HCT116 (cell line): ENCODE measurements at regions not wholly inside any gene's neighbourhood (a gene's known extent, or its start where the extent isn't known, plus 50 kb on each side); places are given as distances from the start of the nearest gene placed in this dataset.

ENCODE experiments used
- ATAC-seq: fragments of 200-7000 bp; cut with Tn5 transposase; 2 replicates; pipeline ENCODE4 v1.9.1; 2020; ENCODE audit warnings: mild to moderate bottlenecking, moderate library complexity
- BruUV-seq: library from RNA; stranded (reverse); fragments of 400-500 nt; replicated peaks from 2 replicates; lab custom pipeline; 2021; lab: Mats Ljungman, UMichigan
- CTCF ChIA-PET: fragments of 300-600 bp; sonication (Branson Sonifier 250); formaldehyde crosslinking; loops from one replicate; lab custom pipeline; 2021; ENCODE audit warnings: antibody characterized with exemption; lab: Charles Lee
- POLR2A ChIA-PET: fragments of 300-600, 350-600 bp; sonication (Branson Sonifier 250); formaldehyde crosslinking; loops from one replicate; lab custom pipeline; 2021; ENCODE audit warnings: antibody characterized with exemption; lab: Charles Lee
- RAD21 ChIA-PET, 2 experiments: fragments of 300-600 bp; sonication (Branson Sonifier 250); formaldehyde crosslinking; loops; one replicate each; lab custom pipeline; 2023; ENCODE audit warnings: low total read pairs in 2 of 2; ENCODE audit not compliant: uncharacterized antibody in 2 of 2, unreplicated experiment in 2 of 2, low non-redundant PET in 1 of 2; lab: Charles Lee
- DNase-seq: peaks from one replicate; pipeline ENCODE4 v3.0.0-alpha.2; 2010; ENCODE audit warnings: low read depth, low spot score
- H2AFZ ChIP-seq: fragments of 200-600 bp; shearing (Covaris generic), sonication (generic); 2 replicates; pipeline ENCODE4 v1.6.1; 2017; ENCODE audit warnings: low read depth, mixed run types, mixed read lengths, antibody characterized with exemption, low read length; ENCODE audit not compliant: poor library complexity, severe bottlenecking
- H3K27ac ChIP-seq: 2 replicates; pipeline ENCODE4 v1.5.1; 2012; ENCODE audit warnings: low read depth, low read length
- H3K27me3 ChIP-seq: fragments of 200-600 bp; sonication (generic); 2 replicates; pipeline ENCODE4 v1.6.1; 2016; ENCODE audit warnings: mixed run types, low read length, mixed read lengths; ENCODE audit not compliant: insufficient read depth
- H3K36me3 ChIP-seq, 2 experiments: fragments of 200-500 bp in 1 of 2; fragments of 200-600 bp in 1 of 2; sonication (Bioruptor generic) in 1 of 2; sonication (generic) in 1 of 2; 2 replicates each; pipeline versions ENCODE4 v1.5.1 to v1.6.1; 2014 to 2016; ENCODE audit warnings: low read length in 2 of 2, inconsistent platforms in 1 of 2, mixed read lengths in 1 of 2, mixed run types in 1 of 2; ENCODE audit not compliant: insufficient read depth in 2 of 2, control insufficient read depth in 1 of 2
- H3K4me1 ChIP-seq, 2 experiments: fragments of 200-600 bp in 1 of 2; sonication (generic) in 1 of 2; 2 replicates each; pipeline versions ENCODE4 v1.5.1 to v1.6.1; 2012 to 2017; ENCODE audit warnings: low read length in 2 of 2, inconsistent platforms in 1 of 2, mild to moderate bottlenecking in 1 of 2, mixed read lengths in 1 of 2, mixed run types in 1 of 2, moderate library complexity in 1 of 2; ENCODE audit not compliant: insufficient read depth in 2 of 2, control insufficient read depth in 1 of 2
- H3K4me2 ChIP-seq: fragments of 200-600 bp; sonication (generic); 2 replicates; pipeline ENCODE4 v1.6.1; 2017; ENCODE audit warnings: mixed run types, low read length, mixed read lengths
- H3K4me3 ChIP-seq, 2 experiments: fragments of 200-600 bp in 1 of 2; sonication (generic) in 1 of 2; replicated peaks in 1 of 2; 2 replicates each; pipeline ENCODE4 v1.5.1; 2011 to 2016; ENCODE audit warnings: low read length in 2 of 2, control low read depth in 1 of 2, low read depth in 1 of 2, mild to moderate bottlenecking in 1 of 2, mixed read lengths in 1 of 2, mixed run types in 1 of 2
- H3K79me2 ChIP-seq: fragments of 200-600 bp; sonication (generic); 2 replicates; pipeline ENCODE4 v1.6.1; 2017; ENCODE audit warnings: mild to moderate bottlenecking, mixed run types, low read length, moderate library complexity, mixed read lengths; ENCODE audit not compliant: insufficient read depth
- H3K9ac ChIP-seq: fragments of 200-600 bp; sonication (generic); 2 replicates; pipeline ENCODE4 v1.6.1; 2016; ENCODE audit warnings: low read length, mixed read lengths
- H3K9me2 ChIP-seq: fragments of 200-600 bp; sonication (generic), shearing (Covaris generic); 2 replicates; pipeline ENCODE4 v1.6.1; 2017; ENCODE audit warnings: mixed run types, mild to moderate bottlenecking, moderate library complexity; ENCODE audit not compliant: insufficient read depth
- H3K9me3 ChIP-seq, 2 experiments: fragments of 200-500 bp in 1 of 2; fragments of 200-600 bp in 1 of 2; sonication (Bioruptor generic) in 1 of 2; sonication (generic) in 1 of 2; 2 replicates each; pipeline ENCODE4 v1.6.1; 2014 to 2017; ENCODE audit warnings: low read length in 2 of 2, mixed read lengths in 2 of 2, inconsistent platforms in 1 of 2, low read depth in 1 of 2, mild to moderate bottlenecking in 1 of 2, mixed run types in 1 of 2, moderate library complexity in 1 of 2; ENCODE audit not compliant: control insufficient read depth in 1 of 2, insufficient read depth in 1 of 2
- H4K20me1 ChIP-seq: fragments of 200-600 bp; sonication (generic), shearing (Covaris generic); 2 replicates; pipeline ENCODE4 v1.6.1; 2017; ENCODE audit warnings: mixed run types, mild to moderate bottlenecking, moderate library complexity; ENCODE audit not compliant: insufficient read depth
- CBX3 ChIP-seq: IDR thresholded peaks from 2 replicates; pipeline ENCODE4 v1.6.1; 2012; ENCODE audit warnings: low read depth
- CEBPB ChIP-seq: IDR thresholded peaks from 2 replicates; pipeline ENCODE4 v1.6.1; 2012; ENCODE audit warnings: low read depth
- EGR1 ChIP-seq: IDR thresholded peaks from 2 replicates; pipeline ENCODE4 v1.6.1; 2012; ENCODE audit warnings: low read depth
- ELF1 ChIP-seq: IDR thresholded peaks from 2 replicates; pipeline ENCODE4 v1.6.1; 2012; ENCODE audit warnings: low read depth, borderline replicate concordance
- EZH2phosphoT487 ChIP-seq: fragments of 200-600 bp; IDR thresholded peaks from 2 replicates; pipeline ENCODE4 v1.6.1; 2018; ENCODE audit warnings: antibody characterized with exemption, borderline replicate concordance
- FOSL1 ChIP-seq: IDR thresholded peaks from 2 replicates; pipeline ENCODE4 v1.6.1; 2012; ENCODE audit warnings: low read depth
- JUND ChIP-seq: IDR thresholded peaks from 2 replicates; pipeline ENCODE4 v1.6.1; 2012
- POLR2AphosphoS5 ChIP-seq: IDR thresholded peaks from 2 replicates; pipeline ENCODE4 v1.6.1; 2011; ENCODE audit warnings: mild to moderate bottlenecking, low read depth, low read length, moderate library complexity
- RAD21 ChIP-seq: IDR thresholded peaks from 2 replicates; pipeline ENCODE4 v1.6.1; 2012; ENCODE audit warnings: low read depth, mild to moderate bottlenecking
- SIN3A ChIP-seq: IDR thresholded peaks from 2 replicates; pipeline ENCODE4 v1.6.1; 2012; ENCODE audit warnings: low read depth
- SP1 ChIP-seq: IDR thresholded peaks from 2 replicates; pipeline ENCODE4 v1.6.1; 2012; ENCODE audit warnings: low read depth
- SRF ChIP-seq: IDR thresholded peaks from 2 replicates; pipeline ENCODE4 v1.6.1; 2012; ENCODE audit warnings: low read depth
- YY1 ChIP-seq: IDR thresholded peaks from 2 replicates; pipeline ENCODE4 v1.6.1; 2011; ENCODE audit warnings: low read length, low read depth, moderate library complexity, mild to moderate bottlenecking; ENCODE audit not compliant: insufficient replicate concordance; ENCODE audit errors: extremely low read depth
- intact Hi-C: fragments of 100-400 bp; cut with micrococcal nuclease; formaldehyde crosslinking; loops from 2 replicates; pipeline ENCODE4 v1.10.0; 2022
- TF ChIP-seq, protein P1 (sequence below): IDR thresholded peaks from 2 replicates; pipeline ENCODE4 v1.6.1; 2012; ENCODE audit warnings: low read depth
- TF ChIP-seq, protein P2 (sequence below): IDR thresholded peaks from 2 replicates; pipeline ENCODE4 v1.6.1; 2012
- TF ChIP-seq, protein P3 (sequence below), 3 experiments: fragments of 200-600 bp in 1 of 3; sonication (generic) in 1 of 3; IDR thresholded peaks in 2 of 3; conservative IDR thresholded peaks in 1 of 3; 2 replicates each; pipeline ENCODE4 v1.5.1; 2012 to 2017; ENCODE audit warnings: low read depth in 2 of 3, low read length in 2 of 3, antibody characterized with exemption in 1 of 3, borderline replicate concordance in 1 of 3, control low read depth in 1 of 3, mild to moderate bottlenecking in 1 of 3, mixed read lengths in 1 of 3, mixed run types in 1 of 3, moderate library complexity in 1 of 3; ENCODE audit not compliant: insufficient read depth in 1 of 3

DNA sequence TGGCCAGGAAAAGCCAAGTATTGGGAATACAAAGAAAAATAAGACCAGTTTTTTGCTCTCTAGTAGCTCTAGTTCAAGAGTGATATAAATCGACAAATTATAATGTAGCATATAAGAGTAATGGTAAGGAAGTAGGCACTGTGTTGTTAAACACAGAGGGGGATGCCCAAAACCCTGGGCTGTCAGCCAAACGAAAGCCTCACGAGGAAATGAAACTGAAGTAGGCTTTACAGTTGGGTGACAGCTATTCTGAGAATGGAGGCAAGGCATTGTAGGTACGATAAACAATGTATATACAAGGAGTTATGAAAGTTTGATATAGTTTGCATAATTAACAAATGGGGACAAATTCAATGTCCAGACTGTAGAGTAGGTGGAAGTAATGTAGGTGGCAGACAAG, 176.4 kb downstream of the FAM181B start:
- H3K27me3 ChIP-seq = no peaks in the 10 kb centered on the region
- no peak overlapping the region for H3K4me3 ChIP-seq
- intact Hi-C loops = no loop called here
- no peaks in the 10 kb centered on the region for H3K9me2 ChIP-seq
- BruUV-seq = no TSS peak
- no peaks in the 10 kb centered on the region; a peak in 1 of 4 replicates for H3K9me3 ChIP-seq
- H3K27ac ChIP-seq = no peak overlapping the region
- no peak for DNase-seq
- POLR2A ChIA-PET = no interaction called here
- H2AFZ ChIP-seq = no peak overlapping the region
- TF ChIP-seq CBX3 (no peak), EGR1 (no peak), EZH2phosphoT487 (no peak), SRF (no peak), SP1 (no peak), FOSL1 (no peak), POLR2AphosphoS5 (no peak), CEBPB (no peak), ELF1 (no peak), YY1 (no peak), RAD21 (no peak), SIN3A (no peak), JUND (no peak)
- TF ChIP-seq, protein P1, sequence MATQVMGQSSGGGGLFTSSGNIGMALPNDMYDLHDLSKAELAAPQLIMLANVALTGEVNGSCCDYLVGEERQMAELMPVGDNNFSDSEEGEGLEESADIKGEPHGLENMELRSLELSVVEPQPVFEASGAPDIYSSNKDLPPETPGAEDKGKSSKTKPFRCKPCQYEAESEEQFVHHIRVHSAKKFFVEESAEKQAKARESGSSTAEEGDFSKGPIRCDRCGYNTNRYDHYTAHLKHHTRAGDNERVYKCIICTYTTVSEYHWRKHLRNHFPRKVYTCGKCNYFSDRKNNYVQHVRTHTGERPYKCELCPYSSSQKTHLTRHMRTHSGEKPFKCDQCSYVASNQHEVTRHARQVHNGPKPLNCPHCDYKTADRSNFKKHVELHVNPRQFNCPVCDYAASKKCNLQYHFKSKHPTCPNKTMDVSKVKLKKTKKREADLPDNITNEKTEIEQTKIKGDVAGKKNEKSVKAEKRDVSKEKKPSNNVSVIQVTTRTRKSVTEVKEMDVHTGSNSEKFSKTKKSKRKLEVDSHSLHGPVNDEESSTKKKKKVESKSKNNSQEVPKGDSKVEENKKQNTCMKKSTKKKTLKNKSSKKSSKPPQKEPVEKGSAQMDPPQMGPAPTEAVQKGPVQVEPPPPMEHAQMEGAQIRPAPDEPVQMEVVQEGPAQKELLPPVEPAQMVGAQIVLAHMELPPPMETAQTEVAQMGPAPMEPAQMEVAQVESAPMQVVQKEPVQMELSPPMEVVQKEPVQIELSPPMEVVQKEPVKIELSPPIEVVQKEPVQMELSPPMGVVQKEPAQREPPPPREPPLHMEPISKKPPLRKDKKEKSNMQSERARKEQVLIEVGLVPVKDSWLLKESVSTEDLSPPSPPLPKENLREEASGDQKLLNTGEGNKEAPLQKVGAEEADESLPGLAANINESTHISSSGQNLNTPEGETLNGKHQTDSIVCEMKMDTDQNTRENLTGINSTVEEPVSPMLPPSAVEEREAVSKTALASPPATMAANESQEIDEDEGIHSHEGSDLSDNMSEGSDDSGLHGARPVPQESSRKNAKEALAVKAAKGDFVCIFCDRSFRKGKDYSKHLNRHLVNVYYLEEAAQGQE = no peak
- TF ChIP-seq, protein P2, sequence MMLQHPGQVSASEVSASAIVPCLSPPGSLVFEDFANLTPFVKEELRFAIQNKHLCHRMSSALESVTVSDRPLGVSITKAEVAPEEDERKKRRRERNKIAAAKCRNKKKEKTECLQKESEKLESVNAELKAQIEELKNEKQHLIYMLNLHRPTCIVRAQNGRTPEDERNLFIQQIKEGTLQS = no peak
- TF ChIP-seq, protein P3, sequence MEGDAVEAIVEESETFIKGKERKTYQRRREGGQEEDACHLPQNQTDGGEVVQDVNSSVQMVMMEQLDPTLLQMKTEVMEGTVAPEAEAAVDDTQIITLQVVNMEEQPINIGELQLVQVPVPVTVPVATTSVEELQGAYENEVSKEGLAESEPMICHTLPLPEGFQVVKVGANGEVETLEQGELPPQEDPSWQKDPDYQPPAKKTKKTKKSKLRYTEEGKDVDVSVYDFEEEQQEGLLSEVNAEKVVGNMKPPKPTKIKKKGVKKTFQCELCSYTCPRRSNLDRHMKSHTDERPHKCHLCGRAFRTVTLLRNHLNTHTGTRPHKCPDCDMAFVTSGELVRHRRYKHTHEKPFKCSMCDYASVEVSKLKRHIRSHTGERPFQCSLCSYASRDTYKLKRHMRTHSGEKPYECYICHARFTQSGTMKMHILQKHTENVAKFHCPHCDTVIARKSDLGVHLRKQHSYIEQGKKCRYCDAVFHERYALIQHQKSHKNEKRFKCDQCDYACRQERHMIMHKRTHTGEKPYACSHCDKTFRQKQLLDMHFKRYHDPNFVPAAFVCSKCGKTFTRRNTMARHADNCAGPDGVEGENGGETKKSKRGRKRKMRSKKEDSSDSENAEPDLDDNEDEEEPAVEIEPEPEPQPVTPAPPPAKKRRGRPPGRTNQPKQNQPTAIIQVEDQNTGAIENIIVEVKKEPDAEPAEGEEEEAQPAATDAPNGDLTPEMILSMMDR (IDR thresholded peaks at IDR 0.05 in 2 of 3, conservative IDR thresholded peaks at IDR 0.05 in 1 of 3; ENCODE audit: borderline replicate concordance in 1 of 3, insufficient read depth in 1 of 3, low read depth in 2 of 3, low read length in 2 of 3) = no peak
- no peaks in the 10 kb centered on the region for H4K20me1 ChIP-seq
- no peaks in the 10 kb centered on the region for H3K4me1 ChIP-seq
- no peaks in the 10 kb centered on the region for H3K79me2 ChIP-seq
- CTCF ChIA-PET = no interaction called here
- no peak overlapping the region for H3K9ac ChIP-seq
- no peaks in the 10 kb centered on the region for H3K36me3 ChIP-seq
- H3K4me2 ChIP-seq = no peak overlapping the region
- RAD21 ChIA-PET = no interaction called here
- ATAC-seq = no peak
